HG03159 (cell line): ENCODE measurements at regions not wholly inside any gene's neighbourhood (a gene's known extent, or its start where the extent isn't known, plus 50 kb on each side); places are given as distances from the start of the nearest gene placed in this dataset.

Experiments used
- ATAC-seq: cut with Tn5 transposase; IDR thresholded peaks from one replicate; pipeline ENCODE4 v1.9.1; 2021; ENCODE audit warnings: mild to moderate bottlenecking, moderate library complexity; ENCODE audit not compliant: unreplicated experiment

DNA sequence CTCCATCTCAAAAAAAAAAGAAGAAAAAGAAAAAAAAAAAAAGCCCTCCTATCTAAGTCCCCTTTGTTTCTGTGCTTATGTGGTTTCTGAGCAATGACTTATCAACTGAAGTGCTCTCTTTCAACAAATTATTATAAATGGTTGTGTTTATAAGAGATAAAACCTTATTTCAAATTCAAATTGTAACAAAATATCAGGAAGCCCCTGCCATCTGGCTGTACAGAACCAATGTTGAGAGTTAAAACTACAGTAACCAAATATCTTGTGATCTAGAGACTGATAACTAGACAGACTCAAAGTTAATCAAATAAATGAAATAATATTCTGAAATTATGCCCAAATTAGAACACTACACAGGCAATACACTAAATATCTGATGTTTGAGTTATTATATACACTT lies 143.0 kb upstream of the CPNE8 start:
- ATAC-seq = no peak

DNA sequence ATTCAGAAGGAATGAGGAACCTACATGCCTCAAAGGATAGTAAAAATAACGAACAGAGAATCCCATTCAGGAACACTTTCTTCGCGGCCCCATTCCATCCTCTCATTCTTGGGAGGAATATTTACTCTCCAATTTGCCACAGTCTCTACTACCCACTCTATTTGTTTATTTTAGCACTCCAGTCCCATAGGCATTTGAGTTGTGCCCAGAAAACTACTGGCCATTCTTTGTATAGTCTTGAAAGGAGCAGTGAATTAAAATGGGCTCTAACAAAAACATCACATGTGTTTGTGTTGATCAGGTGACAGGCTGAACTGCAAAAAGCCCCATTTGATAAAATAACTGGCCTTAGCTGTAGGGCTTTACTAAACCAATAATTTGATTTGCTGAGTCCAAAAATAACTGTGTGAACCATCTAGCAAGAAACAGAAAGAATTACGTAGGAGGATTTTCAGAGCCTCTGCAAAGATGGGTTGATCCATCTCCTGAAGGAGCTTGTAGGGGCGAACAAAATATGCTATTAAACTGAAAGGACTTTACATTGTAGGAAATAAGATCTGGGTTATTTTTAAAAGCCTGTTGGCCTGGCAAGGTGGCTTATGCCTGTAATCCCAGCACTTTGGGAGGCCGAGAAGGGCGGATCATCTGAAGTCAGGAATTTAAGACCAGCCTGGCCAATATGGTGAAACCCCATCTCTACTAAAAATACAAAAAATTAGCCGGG lies 142.3 kb upstream of the CPNE8 start:
- no peak for ATAC-seq

DNA sequence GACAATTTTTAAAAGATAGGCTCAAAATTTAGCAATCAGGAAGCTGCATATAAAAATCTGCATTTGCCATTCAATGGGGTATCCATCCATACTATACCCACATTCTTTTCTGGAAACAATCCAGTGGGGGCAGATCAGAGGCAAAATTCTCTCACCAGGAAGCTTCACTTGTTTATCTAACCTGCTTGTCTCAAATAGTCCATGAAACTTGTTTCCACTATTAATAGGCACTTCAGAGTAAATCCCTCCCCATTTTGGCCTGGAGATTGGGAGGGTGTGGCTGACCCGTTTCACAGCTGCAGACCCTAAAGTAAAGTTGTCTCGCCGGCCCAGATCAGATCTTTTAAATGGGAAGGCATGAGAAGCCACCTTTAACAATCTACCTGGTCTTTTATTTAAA lies 139.4 kb upstream of the CPNE8 start:
- ATAC-seq = no peak

DNA sequence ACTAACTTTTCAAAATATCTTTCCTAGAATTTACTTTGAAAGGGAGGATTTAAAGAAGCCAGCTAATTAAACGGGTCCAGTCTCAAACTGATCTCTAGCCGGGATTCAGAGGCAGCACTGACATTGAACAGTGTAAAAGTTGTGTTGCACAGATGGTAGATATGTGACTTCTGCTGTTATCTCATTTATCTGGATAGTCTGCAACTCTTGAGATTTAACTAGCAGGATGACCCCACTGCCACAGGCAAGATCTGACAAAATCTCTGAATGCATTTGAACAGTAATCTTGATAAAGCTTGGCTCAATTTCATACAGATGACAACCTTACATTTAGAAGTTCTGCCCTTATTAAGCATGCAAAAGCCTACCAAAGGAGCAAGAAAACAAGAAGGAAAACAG lies 138.0 kb upstream of the CPNE8 start:
- ATAC-seq = no peak

DNA sequence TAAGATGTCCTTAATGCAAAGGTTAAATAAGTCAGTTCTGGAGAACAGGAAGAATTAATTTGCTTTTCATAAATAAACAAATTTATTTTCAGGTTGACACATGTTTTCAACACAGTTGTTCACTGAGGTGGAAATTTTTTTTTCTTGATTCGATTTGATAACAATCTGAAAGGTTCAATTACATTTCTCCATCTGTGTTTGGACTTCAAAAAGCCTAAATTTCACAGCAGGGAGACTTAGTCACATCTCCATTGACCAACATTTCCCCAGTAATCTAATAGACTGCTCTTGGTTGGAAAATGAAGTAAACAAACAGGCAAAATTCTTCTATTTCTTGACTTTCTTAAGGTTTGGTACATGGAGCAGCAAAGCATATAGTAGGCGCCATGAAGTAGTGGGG lies 134.9 kb upstream of the CPNE8 start:
- ATAC-seq = no peak

DNA sequence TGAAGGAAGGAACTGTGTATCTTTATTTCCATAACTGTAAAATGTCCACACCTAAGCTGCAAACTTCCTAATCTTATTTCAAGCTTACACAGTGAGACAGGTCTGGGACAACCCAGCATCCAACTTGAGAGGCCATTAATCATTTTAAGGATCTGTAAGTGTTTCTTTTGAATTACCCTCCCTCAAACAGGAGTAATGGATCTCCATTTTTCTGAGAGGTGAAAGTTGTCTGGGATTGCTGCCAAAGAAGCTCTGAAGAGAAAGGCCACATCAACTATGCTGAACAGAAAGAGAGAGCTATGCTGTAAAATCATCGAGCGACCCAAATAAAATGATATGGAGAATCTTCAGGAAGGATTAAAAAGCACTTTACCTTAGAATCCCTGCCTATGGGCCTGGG lies 131.7 kb upstream of the CPNE8 start:
- ATAC-seq = no peak

DNA sequence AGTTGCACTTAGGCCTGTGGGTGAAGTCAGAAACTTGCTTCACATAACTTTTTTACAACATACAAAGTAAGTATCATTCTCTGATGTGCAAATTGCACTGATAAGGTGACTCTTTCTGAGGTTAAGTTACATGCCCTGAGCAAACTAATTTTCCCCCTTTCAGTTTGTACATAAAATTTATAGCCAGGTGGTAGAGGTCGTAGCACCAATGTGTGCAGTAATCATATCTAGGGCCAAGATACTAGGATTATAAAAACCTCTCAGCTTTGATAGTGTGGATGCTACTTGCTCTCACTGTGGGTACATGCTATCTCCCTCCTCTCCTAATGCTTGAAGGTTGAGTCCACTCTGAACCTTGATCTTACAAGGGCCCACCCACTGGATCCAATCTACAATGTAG lies 130.7 kb upstream of the CPNE8 start:
- no peak for ATAC-seq

DNA sequence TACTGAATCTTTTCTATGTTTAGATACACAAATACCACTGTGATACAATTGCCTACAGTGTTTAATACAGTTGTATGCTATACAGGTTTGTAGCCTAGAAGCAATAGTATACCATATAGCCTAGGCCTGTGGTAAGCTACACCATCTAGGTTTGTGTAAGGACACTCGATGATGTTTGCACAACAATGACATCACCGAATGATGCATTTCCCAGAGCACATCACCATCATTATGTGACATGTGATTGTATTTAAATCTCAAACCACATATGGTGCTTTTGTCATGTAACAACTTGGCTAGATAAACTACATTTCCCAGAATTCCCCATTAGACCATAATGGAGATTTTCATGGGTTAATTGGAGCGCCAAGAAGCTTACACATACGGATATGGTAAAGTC lies 128.4 kb upstream of the CPNE8 start:
- ATAC-seq = no peak

DNA sequence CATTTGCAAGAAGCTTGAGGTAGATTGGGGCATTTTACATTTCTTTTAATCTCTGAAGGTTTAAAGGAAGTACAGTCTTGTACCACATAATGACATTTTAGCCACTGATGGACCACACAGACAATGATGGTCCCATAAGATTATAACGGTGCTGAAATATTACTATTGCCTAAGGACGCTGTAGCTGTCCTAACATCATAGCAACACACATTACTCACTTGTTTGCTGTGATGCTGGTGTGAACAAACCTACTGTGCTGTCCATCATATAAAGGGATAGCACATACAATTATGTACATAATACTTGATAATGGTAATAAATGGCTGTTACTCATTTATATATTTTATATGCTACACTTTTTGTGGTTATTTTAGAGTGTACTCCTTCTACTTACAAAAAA lies 127.1 kb upstream of the CPNE8 start:
- no peak for ATAC-seq

DNA sequence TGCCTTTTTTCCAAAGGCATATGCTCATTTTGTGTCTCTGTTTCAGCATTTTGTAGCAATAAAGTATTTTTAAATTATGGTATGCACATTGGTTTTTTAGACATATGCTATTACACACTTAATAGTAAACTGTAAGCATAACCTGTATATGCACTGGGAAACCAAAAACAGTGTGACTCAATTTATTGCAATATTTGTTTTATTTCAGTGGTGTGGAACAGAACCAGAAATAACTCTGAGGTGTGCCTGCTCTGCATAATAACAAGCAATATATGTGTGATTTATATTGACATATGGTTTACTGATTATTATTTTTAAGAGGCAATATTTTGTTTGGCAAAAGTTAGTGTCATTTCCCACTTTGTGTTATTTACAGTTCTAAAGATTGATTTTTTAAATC lies 126.6 kb upstream of the CPNE8 start:
- ATAC-seq = no peak

DNA sequence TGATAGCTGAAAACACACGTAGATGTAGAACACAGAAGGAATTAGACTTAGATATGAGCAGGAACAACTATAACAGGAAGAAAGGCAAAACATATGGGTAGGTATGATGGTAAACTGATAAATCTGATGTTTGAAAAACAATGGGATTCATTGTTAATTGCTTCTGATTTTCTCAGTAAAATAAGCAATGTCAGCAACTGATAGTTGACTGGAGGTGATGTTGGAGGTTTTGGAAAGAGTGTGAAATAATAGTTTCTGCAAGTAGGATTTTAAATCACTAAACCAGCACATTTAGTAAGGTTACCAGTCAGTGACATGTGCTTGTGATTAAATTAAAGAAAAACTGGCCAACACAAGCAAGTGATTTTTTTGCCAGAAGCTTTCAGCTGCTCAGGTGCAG lies 123.0 kb upstream of the CPNE8 start:
- ATAC-seq = no peak

DNA sequence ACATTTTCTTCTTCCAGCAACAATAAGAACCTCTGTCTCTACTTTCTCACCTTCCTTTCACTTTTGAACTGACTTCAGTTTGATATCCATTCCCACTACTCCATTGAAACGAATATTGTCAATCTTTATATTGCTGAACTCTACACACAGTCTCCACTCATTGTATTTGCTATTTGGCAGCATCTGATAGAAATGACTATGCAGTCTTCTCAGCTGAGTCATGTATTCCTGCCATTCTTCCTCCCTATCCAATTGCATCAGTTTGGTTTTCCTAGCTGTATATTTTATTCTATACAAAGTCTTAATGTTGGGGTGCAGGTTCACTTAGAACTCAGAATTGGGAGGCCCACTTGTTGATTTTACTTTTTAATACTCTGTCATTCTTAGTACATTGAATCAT lies 107.5 kb upstream of the CPNE8 start:
- no peak for ATAC-seq

DNA sequence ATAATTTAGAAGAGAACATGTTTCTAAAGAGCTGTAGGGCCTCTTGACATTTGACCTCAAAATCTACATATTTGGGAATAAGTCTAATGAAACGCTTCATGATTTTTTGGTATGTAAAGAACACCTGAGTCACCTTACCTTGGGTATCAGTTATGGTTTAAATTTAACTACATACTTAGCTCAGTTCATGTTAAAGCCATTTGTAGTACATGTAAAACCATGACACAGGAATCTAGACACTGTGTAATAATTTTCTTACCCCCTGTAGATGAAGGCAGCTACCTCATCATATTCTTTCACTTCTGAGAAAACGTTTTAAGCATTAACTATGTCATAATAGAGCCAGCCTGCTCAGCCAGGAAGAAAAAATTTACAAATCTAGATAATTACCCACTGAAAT lies 105.8 kb upstream of the CPNE8 start:
- ATAC-seq = no peak

DNA sequence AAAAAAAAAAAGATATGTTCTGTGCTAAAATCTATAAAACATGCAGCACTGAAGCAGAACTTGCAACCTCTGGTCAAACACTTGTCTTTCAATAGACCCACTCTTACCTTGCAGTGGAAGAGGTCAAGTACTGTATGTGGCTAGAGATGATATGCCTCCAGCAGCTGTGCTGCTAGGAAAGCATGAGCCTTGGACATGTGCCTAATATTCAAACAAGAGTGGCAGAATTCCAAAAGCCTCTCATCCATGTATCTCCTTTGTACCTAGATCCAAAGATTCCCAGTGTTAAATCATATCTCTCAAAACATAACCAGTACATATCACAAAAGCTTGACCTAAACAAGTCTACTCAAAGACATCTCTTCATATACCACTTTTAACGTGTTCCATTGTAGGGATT lies 105.0 kb upstream of the CPNE8 start:
- no peak for ATAC-seq

DNA sequence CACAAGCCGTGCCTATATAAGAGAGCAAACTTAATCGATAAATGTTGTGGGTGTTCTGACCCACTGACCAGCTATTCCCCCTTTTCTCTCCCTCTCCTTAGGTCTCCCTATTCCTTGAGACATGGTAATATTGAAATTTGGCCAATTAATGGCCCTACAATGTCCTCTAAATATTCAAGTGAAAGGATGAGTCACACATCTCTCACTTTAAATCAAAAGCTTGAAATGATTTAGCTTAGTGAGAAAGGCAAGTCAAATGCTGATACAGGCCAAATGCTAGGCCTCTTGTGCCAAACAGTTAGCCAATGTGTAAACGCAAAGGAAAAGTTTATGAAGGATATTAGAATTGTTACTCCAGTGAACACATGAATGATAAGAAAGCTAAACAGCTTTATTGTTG lies 102.2 kb upstream of the CPNE8 start:
- ATAC-seq = no peak

DNA sequence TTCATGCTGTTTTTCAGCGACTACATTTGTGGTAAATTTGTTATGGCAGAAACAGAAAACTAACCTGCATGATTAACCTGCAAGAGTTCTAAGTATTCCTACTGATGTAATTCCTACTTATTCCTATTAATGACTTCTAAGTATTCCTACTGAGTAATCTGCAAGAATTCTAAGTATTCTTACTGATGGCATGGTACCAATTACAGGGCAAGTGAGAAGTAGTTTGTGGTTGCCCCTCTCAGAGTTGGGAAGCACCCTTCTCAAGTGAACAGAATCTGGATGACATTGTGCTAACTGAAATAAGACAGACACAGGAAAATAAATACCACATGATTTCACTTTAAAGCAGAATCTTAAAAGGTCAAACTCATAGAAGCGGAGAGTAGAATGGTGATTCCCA lies 100.9 kb upstream of the CPNE8 start:
- ATAC-seq = no peak

DNA sequence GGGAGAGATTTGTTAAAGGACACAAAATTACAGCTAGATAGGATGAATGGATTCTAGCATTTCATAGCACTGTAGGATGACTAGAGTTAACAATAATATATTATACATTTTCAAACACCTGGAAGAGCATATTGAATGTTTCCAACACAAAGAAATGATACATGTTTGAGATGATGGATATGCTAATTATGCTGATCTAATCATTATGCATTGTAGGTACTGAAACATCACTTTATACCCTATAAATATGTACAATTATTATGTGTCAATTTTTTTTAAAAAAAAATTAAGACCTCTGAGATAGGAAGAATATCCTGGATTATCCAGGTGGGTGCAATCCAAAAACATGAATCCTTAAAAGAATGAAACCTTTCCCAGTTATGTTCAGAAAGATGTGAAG lies 100.3 kb upstream of the CPNE8 start:
- no peak for ATAC-seq

DNA sequence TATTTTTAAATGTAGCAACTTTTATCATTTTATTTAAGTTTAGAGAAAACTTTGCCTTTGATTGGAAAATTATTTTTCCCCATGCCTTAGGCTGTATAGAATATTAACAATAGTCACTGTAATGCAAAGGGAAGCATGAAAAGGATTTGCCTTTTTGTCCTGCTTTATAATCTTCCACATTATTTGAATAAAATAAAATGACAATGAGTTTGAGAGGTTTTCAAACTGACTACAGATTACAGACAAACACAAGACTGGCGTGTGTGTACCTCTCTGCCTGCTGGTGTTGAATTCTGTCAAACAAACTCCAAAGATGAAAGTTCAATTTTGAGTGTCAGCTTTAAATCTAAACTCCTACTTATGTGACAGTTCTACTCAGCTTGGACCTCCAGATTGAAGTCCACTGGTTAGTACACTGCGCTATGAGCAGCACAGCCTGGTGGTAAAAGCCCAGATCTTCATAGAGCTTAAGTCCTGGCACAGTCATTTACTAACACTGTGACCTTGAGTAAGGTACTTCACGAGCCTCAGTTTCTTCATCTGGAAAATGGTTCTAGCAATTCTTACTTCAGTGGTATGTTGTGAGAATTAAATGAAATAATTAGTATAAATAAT lies 98.3 kb upstream of the CPNE8 start:
- no peak for ATAC-seq

DNA sequence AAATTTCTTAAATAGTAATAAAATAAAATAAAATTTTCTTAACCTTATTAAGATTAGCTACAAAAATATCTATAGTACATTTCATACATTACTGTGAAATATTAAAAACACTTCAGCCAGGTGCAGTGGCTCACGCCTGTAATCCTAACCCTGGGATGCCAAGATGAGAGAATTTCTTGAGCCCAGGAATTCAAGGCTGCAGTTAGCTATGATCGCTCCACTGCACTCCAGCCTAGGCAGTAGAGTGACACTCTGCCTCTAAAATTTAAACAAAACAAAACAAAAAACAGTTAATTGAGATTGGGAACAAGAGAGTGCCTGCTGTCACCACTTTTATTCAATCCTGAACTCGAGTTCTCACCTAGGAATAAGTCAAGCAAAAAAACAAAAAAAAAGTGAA lies 95.0 kb upstream of the CPNE8 start:
- no peak for ATAC-seq

DNA sequence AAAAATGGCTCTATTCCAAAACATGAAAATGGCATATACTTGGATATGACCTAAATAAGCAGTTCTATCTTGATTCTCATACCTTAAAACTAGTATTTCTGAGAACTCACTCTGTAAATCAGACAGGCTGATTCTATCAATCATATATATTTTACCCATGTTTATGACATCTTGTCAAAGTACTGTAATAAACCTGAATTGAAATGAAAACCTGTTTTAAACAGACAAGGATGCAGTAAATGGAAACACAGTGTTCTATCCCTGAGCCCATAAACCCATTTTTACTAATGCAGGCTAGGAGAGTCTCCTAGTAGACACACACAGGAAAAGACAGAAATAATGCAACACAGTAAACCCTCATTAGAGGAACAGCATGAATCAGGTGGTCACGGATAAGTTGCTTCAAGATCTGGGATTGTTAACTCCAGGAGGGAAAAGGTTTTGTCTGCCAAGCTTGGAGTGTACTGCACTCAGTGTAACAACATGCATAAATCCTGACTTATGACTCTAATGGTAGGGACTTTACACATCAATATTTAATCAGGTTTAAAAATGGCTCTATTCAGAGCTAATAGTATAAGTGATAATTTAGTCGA lies 93.6 kb upstream of the CPNE8 start:
- no peak for ATAC-seq

DNA sequence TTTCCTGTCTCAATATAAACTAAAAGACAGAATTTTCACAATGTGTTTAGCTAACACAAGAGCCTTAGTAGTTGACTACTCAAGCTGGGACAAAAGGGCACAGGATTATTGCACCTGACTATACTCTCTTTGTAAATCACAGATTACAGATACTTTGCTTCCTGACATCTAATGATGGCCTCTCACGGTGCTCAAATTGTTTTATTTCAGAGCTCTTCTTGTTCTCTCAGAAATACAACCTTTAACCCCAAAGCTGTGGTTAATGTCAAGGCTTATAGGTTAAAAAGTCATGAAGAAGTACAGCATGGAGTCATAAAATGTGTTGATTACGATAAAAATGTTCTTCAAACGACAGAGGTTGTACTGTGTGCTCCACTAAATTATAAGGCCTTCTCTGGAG lies 89.9 kb upstream of the CPNE8 start:
- no peak for ATAC-seq

DNA sequence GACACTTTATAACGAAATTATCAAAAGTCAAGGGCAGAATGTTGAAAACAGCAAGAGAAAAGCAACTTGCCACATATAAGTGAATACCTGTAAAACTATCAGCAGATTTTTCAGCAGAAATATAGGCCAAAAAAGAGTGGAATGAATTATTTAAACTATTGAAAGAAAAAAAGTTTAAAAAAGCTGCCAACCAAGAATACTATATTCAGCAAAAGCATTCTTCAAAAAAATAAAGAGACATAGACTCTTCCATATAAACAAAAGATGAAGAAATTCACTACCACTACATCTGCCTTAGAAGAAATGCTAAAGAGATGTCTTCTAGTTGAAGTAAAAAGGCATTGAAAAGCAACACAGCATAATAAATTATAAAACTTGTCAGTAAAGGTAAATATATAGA lies 80.6 kb upstream of the CPNE8 start:
- no peak for ATAC-seq

DNA sequence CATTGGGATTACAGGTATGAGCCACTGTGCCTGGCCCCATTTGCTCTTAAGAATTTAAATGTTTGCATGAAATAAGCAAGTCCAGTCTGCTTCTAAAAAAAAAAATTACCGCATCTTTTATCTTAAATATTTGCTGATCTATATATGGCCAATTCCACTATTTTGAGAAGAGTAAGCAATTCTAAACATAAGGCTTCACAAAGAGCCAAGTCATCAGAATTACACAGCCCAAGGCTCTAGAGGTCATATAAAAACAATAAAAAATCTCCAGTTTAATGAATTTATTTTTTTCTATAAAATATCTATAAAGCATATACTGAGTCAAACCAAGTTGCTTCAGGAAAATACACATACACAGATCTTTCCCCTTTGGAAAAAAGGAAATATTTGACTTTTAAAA lies 79.0 kb upstream of the CPNE8 start:
- ATAC-seq = no peak
